Tongue (tissue), 1 donor: ENCODE measurements at regions not wholly inside any gene's neighbourhood (a gene's known extent, or its start where the extent isn't known, plus 50 kb on each side); places are given as distances from the start of the nearest gene placed in this dataset.
"Not testable (repeated sequence)": the region's sequence is repeated elsewhere in the genome, so short reads cannot be mapped to it uniquely, and the experiment has no call there.

ENCODE experiments used
- DNase-seq: peaks from one replicate; pipeline ENCODE4 v3.0.0-alpha.2; 2015

DNA sequence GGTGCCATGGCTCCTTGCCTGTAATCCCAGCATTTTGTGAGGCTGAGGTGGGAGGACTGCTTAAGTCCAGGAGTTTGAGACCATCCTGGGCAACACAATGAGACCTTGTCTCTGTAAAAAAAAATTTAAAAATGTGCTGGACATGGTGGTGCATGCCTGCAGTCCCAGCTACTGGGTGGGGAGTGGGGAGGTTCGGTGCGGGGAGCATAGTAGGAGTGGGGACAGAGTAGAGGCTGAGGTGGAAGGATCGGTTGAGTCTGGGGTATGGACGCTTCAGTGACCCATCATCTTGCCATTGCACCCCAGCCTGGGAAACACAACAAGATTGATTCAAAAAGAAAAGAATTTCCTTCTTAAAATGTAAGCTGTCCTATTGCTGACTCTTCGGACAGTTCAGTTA is 1490.0 kb upstream of the GBE1 start:
- no peak for DNase-seq

DNA sequence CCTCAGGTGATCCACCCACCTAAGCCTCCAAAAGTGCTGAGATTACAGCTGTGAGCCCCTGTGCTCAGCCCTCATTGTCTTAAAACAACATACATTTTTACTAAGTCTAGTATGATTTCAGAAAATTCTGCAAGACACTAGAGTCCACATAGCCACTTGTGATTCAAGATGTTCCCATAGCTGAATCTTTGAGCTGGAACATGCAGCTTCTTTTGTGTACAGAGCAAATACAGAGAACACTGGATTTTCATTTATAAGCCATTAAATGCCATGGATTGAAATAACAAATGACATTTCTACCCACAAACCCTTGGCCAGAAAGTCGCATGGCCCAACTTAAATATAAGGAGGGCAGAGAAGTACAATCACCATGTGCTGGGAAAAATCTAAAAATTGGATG is 1489.2 kb upstream of the GBE1 start:
- DNase-seq: no peak

DNA sequence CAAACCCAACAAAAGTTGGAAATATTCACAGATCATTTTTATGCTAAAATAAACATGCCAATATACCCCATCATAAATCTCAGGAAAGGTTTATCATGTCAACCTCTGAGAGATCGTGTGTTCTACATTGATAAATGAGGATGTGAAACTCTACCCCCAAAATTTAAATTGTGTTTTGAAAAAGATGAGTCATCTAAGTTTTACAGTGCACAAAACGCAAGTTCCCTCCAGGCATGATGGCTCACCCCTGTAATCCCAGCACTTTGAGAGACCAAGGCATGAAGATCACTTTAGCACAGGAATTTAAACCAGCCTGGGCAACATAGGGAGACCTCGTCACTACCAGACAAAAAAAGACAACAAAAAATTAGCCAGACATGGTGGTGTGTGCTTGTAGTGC is 1487.0 kb upstream of the GBE1 start:
- no peak for DNase-seq

DNA sequence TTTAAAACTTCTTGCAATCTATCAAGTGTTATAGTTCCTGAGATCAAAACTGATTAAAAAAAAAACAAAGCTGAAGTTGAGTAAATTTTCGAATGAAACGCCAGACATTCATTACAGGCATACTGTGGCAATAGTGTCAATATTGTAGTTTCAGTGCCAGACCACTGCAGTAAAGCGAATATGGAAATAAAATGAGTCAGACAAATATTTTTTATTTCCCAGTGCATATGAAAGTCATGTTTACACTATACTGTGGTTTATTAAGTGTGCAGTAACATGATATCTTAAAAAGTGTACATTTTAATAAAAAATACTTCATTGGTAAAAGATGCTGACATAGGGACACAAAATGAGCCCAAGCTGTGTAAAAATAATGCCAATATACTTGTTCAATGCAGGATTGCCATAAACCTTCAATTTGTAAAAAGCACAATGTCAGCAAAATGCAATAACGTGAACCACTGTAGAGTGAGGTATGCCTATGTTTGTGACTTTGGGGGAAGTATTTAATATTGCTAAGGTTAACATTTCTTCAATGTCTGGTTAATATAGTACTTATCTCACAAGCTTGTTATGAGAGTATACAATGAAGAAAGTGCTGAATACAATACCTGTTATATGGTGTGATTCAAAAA is 1473.9 kb upstream of the GBE1 start:
- no peak for DNase-seq

DNA sequence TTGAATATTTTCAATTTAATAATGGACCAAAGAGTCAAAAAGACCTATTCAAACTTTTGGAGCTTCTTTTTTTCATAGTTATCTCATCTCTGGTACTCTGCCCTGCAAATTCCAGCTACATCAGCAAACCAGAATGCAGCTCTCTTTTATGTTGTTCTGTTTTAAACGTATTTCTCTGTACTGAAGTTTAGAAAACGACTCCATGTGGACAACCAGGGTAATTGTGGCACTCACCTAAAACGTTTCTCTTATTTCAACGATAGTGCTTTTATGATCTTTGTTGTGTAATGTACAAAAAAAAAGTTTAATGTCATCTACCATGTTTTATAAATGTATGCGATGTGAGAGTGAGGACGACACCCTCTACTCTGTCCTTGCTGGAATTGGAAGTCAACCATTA is 1472.3 kb upstream of the GBE1 start:
- DNase-seq: no peak

DNA sequence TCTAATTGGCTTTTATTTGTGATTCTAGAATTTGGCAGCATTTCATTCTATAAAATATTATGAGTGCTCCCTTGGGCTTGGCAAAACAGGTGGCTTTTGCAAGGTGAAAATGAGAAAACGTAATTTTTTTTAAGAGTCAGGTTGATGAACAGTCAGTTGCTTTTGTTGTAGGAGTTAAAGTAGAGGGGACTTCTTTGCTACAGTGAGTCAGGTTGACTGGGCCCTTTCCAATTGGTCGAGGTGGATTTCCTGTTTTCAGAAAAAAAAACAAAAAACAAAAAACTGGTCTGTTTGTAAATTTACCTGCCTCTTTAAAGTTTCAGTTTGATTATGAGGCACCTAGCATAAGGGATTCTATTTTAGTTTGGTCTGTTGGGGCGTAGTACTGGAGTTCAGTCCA is 1469.4 kb upstream of the GBE1 start:
- no peak for DNase-seq

DNA sequence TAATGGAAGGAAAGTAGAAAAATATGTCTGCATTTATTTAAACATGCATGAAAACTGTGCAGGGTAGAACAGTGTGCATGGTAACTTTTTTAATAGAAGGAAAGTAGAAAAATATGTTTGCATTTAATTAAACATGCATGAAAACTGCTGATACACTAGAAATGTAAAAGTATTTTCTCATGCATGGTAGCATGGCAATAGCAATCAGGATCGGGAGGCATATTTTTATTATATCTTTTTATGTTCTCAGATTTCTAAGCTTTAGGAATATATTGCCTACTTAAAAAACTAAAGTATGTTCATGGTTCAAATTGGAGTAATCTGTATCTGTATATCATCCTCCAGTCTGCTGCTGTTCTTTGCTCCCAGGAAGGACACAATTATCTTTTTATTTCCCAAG is 1468.9 kb upstream of the GBE1 start:
- no peak for DNase-seq

DNA sequence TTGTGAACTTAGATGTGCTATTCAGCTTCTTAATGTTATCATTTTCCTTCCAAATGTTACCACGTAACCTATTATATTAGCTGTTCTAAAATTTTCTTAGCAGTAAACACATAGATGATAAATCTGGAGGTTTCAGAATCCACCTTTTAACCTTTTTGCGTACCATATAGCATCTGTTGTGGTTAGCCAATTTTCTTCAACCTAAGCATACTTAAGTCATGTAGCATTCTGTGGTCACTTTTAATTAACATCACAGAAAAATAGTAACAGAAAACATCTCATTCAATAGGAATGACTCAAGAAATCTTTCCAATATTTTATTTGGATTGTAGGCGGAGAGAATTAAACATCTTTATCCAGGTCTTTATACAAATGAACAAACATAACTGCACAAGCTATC is 1465.3 kb upstream of the GBE1 start:
- no peak for DNase-seq

DNA sequence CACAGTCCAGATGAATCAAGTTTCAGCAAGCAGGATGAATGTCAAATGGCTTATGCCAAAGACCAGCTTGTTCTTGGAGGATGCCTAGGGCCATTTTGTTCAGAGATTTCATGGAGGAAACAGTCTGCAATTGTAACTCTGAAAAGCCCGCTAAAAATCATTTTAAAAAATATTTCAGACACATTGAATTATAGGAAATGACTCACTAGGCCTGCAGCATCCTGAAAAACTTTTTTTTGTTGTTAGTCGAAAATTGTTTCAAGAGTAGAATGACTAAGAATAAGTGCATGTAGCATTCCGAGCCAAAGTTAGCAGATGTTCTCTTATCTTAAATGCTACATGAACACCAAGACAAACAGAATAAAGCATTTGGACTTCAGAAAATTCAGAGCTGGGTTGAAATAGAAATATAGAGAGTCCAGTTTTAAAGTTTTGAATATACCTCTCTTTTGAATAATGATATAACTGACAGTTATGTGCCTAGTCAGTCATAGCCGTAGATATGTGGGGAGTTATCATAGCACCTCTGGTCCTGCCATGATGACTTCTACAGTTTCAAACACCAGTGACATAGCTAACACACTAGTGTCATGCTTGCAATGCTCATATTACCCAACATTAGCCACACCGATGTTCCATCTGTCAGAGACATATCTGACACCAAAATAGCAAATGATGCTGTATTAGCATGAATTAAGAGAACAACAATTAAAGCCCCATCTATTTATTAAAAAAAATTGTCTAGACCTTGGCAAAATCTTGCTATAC is 1462.8 kb upstream of the GBE1 start:
- DNase-seq: no peak

DNA sequence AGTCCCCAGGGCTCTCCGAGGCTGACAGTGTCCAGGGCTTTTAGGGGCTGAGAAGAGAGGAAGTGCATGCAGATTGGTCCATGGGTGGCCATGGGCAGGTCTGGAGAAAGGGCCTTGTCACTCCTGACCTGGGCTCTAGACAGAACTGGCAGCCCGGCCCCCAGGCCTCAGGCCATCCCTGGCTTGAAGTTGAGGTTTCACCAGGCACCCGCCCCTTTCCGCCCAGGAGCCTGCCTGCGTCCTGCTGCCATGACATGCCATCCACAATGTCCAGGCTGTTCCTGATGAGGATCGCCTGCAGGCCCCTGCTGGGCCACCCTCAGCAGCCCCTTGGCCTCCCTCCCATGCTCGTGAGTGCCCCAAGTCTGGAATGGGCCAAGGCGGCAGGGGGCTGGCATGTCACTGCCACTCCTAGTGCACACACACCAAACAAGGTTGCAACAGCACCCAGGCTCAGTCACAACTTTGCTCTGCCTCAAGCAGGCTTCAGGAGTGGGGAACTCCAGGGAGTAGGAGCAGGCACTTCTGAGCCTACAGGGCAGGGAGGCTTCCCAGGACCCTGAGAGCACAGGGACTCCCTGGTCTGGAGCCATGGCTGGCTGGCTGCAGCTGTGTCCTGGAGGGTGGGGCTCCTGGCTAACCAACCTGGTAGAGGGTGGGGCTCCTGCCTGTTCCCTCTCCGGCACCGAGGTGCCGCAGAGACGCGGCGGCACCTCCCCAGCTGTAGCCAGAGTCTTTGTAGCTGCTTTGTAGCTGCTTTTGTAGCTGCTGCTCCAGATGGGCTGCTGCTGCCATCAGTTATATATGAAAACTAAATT is 1457.1 kb upstream of the GBE1 start:
- no peak for DNase-seq

DNA sequence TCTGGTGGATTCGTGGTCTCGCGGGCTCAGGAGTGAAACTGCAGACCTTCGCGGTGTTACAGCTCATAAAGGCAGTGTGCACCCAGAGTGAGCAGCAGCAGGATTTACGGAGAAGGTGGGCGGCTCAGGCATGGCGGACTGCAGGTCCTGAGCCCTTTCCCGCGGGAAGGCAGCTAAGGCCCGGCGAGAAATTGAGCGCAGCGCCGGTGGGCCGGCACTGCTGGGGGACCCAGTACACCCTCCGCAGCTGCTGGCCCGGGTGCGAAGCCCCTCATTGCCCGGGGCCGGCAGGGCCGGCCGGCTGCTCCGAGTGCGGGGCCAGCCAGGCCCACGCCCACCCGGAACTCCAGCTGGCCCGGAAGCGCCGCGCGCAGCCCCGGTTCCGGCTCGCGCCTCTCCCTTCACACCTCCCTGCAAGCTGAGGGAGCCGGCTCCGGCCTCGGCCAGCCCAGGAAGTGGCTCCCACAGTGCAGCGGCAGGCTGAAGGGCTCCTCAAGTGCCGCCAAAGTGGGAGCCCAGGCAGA is 1456.2 kb upstream of the GBE1 start:
- DNase-seq: not testable (repeated sequence)

DNA sequence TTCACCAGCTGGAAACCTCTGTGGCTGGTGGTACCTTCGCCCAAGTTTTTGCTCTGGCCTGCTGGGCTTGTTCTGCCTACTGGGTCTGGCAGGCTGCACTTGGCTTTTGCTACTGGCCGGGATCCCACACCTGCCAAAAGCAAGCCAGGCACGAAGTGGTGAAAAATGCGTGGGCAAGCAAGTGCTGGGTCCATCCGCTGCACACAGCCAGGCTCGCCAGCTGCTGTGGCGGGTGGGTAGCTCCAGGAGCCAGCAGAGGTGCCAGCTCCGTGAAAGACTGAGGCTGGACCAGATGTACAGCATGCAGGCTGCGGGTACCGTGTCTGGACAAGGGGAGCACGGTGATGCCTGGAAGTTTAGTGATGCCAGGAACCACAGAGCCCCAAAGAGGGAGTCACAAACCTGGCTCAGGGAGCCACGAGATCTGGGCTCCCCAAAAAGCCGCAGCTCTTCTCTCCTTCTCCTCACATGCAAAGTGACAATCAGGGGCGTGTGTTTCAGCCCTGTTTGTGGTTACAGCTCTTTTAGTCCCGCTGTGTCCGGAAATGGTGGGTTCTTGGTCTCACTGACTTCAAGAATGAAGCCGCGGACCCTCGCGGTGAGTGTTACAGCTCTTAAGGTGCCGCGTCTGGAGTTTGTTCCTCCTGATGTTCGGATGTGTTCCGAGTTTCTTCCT is 1455.6 kb upstream of the GBE1 start:
- no peak for DNase-seq

DNA sequence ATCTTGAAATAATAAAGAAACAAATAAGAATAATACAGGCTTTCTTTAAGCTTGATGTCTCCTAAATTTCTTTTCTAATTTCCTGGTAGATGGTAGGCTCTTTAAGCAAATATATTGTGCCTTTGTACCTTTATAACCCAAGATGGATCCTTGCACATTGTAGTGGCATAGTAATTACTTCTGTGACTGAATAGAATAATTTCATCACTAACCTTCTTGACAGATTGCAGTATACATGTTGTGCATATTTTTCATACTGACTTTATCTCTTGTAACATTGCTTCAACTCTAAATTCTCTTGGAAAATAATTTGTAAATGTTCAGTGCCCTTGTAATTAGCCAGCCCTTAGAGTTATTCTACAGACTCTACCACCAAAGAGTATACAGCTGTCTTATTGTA is 1433.8 kb upstream of the GBE1 start:
- no peak for DNase-seq

DNA sequence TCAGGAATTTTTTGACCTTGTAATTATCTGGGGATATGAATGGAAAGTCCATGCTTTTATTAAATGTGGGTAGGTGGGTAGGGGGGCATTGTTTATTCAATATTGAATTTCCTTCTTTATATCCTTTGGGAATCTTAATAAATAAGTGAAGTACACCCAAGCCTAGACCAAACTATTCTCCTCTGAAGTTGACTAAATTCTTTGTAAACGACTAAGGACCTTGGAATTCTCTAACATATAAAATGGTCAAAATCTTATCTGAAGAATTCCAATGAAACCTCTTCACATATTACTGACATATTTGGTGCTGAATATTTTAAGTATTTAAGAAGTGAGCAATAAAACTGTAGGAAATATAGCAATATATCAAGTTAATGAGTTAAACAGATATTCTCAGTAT is 1432.1 kb upstream of the GBE1 start:
- no peak for DNase-seq

DNA sequence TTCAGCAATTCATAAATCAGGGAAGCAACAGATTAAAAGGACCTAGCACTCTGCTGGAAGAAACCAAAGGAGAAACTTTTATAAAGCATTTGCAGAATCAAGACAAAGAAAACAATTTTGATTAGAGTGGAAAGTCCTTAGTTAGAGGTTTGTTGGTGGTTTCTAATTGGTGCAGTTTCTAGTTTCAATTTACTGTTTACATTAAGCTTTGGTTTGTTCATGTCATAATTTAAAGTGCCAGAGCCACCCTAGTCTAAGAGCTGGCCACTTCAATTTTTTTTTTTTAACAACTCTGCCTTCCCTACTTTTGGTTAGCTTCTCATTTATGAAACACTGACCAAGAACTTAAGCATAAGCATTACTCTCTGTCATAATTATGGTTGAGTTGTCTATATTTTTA is 1428.2 kb upstream of the GBE1 start:
- DNase-seq: no peak

DNA sequence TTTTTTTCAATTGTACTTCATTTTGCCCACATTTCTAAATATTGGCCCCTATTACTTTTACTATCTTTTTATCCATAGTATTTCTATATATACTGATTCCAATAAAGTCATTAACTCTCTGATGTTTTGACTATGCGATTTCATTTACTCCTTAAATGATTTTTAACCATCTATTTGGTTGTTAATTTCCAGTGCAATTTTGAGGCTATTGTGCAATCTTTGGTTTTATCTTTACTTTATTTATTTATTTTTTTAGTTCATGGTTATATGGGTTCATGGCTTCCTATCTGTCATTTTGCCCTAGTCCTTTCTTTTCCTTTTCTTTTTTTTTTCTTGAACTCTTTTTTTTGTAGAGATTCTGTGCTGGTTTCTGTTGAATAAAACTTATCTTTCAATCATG is 1408.0 kb upstream of the GBE1 start:
- DNase-seq: no peak

DNA sequence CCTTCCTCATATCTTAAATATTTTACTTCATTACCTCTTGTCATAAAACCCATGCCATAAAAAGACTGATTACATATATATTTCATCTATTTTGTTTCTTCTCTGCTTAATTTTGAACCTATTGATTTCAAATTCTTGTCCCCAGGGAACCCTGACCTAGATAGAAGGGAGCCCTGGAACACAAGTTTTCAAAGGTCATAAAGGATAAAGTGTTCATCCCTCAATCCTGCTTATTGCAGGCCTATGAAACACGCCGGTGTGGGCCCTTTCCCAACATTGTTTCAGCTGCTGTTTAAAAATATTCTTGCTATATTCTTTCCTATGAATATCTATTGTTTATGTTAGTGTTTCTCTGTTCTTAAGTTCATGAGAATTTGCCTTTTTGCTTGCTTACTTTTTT is 1389.5 kb upstream of the GBE1 start:
- no peak for DNase-seq

DNA sequence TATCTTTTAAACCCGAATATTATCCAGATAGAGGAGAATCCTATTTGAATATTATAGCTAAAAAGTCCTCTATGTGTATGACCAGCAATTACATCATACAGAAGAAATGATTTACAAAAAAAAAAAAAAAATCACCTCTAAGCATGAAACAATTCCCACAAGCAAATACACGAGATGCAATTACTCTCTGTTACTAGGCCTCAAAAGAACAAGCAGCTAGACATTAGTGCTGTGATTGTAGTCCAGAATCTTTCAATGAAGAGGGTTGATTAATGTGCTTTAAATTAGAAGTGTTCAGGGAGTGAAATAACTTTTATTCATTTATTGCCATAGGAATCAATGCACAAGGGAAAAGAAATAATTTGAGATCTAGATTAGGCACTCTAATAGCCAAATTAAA is 1379.5 kb upstream of the GBE1 start:
- DNase-seq: no peak

DNA sequence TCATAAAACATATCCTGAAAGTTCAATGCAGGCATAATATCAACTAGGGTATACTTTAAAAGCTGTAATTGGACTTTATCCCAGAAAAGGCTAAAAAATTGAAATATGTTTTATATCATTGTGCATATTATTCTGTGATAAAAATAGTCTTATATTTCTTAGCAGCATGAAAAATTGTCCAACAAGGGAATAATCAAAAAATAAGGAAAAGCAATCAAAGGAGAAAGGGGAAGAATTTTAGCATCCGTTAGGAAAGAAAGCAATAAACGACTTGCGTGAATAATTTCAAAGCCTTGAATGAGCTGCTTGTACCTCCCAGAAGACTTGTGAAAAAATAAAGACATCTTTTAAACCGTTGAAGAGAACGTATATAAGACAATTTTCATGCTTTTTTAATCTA is 1369.8 kb upstream of the GBE1 start:
- DNase-seq: peak; percentile 14

DNA sequence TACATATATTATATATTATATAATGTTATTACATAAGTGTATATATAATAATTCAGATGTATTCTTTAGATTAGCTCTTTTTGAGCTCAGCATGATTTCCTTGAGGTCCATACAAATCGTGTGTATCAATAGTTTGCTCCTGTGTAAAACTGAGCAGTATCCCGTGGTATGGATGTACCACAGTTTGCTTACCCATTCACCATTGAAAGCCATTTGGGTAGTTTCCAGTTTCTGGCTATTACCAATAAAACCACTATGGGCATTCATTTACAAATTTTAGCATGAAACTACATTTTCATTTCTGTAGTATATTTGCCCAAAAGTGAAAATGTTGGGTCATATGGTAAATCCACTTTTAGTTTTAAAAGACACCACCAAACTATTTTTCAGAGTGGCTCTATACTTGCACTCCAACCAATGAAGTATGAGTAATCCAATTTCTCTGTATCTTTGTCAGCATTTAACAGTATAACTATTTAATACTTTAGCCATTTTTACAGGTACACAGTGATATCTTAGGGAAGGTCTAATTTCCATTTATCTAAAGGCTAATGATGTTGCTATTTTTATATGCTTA is 1361.4 kb upstream of the GBE1 start:
- no peak for DNase-seq

DNA sequence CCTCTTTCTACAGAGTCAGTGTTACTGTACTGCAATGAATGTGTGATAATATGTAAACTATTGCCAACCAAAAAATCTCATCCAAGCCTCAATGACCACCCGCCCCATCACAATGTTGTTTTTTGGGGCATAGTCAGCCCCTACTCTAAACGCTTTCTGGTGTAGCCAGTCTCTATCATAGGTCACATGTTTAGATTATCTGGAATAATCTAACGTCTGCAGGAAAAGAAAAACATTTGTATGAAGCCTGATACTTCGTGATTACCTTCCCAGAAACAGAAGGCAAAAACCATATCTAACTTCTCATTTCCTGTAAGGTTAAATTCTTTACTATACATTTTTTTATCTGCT is 1331.8 kb upstream of the GBE1 start:
- DNase-seq: no peak

DNA sequence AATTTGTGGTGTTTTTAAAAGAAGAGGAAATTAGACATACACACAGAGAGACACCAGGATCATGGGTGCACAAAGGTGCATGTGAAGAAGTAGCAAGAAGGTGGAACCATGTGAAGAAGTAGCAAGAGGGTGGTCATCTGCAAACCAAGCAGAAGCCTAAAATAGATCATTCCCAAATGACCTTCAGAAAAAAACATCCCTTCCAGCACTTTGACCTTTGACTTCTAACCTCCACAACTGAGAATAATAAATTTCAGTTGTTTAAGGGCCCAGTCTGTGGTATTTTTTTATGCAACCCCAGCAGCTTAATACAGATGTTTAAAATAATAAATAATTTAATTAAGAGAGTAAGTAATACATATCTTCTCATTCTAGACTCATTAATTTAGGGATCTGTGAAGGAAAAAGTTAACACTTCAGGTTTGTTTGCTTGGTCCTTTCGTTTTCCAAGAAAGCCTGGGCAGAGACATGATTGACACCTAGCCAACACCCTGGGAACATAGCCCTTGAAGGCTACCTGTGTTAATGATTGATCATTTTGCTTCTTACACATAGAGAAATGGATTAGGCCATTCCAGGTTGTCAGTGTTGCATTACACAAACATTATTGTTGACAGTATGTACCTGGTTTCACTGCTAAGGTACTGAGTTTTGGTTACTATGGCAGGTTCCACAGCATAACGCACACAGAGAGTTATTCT is 1331.2 kb upstream of the GBE1 start:
- no peak for DNase-seq
